ENCODE measurements at regions not wholly inside any gene's neighbourhood (a gene's known extent, or its start where the extent isn't known, plus 50 kb on each side); places are given as distances from the start of the nearest gene placed in this dataset.

DNA sequence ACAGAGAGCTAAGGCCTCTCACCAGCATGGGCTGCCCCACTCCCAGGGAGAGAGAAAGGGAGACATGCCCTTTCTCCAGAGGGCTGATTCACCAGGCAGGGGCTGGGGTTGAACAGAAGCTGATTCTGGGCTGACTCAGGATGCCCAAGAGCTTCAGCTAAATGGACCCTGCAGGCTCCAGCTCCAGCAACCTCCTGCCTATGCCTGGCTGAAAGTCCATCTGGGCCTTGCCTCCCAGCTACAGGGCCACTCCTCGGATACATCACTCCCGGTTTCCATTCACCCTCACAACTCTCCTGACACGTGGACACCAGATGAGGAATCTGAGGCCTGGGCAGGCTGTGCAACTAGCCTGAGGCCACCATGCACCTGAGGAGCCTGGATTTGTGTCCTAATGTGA, 215.5 kb downstream of the BUD13 start:
- DNase-seq (ENCODE audit: low spot score) = no peak

DNA sequence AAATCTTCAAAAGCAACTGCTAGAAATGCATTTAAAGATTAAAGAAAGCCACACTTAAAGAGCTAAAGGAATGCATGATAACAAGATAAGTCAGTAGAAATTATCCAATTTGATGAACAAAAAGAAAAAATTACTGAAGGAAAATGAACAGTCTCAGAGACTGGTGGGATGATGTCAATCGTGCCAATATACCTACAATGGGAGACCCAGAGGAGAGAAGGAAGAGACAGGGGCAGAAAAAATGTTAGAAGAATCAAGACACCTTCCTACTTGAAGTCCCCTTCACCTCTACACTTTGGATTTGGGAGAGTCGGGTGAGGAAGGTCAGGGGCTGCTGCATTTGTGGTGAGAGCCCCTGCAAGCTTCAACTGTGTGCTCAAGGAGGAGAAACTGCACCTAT, 216.3 kb downstream of the BUD13 start:
- no peak for DNase-seq (ENCODE audit: low spot score)

DNA sequence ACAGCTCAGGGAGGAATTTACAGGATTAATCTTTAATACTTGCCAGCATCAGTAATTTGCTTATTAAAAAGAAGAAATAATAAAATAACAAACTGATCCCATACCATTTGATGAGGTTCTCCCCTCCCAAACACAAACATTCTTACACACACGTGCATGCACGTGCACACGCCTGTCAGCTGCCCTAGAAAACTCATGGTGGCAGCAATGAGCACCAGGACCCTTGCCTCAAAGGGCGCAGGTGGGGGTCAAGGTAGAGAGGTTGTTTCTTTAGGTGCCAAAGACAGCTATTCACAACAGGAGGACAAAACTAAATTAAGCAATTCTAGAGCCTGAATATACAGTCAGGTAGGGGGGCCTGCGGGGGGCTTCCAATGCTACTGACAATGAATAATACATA, 219.3 kb downstream of the BUD13 start:
- DNase-seq (ENCODE audit: low spot score) = no peak

DNA sequence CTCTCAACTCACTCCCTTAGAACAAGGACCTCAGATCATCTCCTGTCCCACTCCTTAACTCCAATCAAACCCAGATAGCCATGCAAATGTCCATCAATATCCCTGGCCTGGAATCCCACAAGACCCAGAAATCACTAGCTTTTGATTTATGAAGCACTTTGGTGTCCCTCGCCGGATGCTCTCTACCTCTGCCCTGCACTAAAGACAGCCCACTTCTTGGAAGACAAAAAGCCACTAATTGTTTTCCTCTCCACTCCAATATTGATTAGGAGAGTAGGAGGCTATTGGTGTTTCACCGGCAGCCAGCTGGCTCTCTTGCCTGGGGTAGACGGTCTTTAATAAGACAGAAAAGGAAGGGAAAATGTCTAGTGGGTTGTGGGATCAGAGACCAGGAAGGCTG, 221.2 kb downstream of the BUD13 start:
- no peak for DNase-seq (ENCODE audit: low spot score)

DNA sequence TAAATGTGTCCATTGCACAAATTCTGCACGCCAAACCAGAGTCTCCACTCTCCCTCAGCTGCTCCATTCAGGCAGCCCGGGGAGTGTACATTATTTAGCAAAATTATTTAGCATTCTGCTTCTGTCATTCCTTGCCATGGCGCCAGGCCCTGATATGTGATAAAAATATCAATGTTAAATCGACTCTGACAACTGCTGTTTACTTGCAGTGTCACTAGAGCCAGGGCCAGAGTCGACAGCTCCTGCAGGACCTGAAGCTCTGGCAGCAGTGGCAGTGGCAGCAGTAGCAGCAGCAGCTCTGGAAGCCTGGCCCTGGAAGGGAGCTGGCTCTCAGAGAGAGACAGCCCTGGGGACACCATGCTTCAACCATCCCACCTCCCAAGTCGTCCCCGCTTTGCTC, 224.5 kb downstream of the BUD13 start:
- DNase-seq (ENCODE audit: low spot score) = no peak

DNA sequence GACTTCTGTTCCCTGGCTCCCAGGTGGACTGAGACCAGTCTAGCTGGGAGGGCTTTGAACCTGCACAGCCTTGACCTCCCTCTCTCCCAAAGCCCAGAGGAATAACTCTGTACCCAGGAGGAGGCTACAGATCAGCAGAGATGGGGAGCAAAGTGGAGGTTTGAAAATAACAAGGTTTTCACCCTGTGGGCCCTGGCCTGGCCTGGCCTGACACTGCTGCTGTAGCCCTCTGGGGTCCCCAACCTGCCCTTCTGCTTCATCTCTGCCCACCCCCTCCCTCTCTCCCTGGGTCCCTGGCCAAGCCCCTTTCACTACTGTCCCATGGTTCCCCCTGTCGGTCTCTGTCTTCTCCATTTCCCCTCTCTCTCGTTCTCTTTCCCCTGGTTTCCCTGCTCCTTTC, 225.2 kb downstream of the BUD13 start:
- no peak for DNase-seq (ENCODE audit: low spot score)

DNA sequence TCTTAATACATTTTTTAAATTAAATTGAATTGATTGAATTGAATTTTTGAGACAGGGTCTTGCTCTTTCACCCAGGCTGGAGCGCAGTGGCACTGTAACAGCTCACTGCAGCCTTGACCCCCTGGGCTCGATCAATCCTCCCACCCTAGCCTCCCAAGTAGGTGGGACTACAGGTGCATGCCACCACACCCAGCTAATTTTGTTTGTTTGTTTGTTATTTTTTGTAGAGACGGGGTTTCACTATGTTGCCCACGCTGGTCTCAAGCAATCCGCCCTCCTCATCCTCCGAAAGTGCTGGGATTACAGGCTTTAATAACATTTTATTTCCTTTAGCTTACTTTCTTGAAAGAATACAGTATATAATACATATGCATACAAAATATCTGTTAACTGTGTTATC, 226.9 kb downstream of the BUD13 start:
- no peak for DNase-seq (ENCODE audit: low spot score)

DNA sequence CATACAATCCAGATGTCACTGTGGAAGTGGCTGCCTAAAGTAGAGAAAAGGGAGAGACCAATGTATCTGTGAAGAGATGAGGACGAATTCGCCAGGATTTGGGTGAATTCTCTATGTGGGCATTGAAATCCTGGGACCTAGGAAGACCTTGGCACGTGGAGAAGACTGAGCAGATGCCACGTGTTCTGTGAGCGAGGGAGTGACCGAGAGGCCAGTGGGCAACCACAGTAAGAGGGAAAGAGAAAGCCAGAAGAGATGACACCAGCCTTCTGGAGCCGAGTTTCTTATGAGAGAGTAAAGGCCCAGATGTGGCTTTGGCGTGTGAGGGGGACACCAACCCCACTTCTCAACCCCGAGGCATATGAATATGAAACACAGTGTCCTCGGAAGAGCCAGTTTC, 228.1 kb downstream of the BUD13 start:
- DNase-seq (ENCODE audit: low spot score) = no peak

DNA sequence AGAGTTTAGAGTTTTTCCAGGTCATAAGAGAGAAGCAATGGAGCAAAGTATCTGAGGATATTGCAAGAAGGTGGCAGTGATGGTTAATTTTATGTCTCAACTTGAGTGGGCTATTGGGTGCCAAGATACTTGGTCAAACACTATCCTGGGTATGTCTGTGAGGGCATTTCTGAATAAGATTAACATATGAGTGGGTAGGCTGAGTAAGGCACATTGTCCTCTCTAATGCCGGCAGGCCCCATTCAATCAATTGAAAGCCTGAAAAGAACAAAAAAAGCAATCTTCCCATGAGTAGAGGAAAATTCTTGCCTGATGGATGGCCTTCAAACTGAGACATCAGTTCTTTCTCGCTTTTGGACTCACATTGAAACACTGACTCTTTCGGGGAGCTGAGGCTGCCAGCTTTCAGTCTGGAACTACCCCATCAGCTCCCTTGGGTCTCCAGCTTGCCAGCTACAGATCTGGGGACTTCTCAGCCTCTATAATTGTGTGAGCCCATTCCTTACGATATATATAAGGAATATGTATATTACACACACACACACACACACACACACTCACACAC, 228.8 kb downstream of the BUD13 start:
- no peak for DNase-seq (ENCODE audit: low spot score)

DNA sequence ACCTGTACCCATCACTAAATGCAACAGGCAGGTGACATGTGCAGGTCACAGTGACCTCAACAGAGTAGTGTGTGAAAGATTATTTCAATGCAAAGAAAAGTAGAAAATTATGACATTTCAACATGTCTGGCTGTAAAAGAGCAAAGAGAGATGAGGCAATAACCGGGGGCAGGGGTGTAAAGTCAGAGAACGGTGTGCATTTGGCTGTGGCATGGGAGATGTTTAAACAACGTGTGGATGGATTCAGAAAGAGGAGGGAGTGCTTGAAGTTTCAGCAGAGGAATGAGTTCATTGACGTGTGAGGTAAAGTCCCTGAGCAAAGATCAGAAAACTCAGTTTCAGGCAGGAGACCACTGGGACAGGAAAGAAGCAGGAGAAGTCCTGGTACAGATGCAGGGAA, 229.7 kb downstream of the BUD13 start:
- DNase-seq (ENCODE audit: low spot score) = no peak

DNA sequence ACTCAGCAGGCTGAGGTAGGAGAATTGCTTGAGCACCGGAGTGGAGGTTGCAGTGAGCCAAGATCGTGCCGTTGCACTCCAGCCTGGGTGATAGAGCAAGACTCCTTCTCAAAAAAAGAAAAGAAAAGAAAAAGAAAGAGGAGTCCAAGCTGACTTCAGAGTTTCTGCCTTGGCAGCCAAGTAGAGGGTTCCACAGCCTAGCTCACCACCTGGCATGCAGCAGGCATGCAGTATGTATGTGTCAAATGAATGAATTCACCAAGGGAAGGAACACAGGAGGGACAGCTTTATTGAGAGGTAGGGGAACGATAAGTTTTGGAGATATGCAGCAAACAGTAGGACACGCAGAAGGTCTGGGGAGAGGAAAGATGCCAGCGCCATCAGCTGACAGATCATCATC, 230.4 kb downstream of the BUD13 start:
- DNase-seq (ENCODE audit: low spot score) = no peak

DNA sequence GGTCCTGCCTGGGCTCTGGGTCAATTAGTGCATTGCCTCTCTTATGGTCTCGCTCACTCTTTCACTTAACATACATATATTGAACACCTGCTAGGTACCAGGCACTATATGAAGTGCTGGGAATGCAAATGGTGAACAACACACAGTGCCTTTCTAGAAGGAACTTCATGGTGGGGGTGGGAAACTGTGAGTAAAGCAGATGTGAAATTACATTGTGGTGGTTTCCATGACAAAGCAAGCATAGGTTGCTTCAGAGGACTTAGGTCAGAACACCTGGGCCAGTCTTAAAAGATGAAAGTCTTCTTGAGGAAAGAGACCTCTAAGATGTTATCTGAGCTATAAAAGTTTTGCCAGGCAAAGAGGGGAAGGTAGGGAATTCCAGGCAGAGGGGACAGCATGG, 231.3 kb downstream of the BUD13 start:
- no peak for DNase-seq (ENCODE audit: low spot score)

DNA sequence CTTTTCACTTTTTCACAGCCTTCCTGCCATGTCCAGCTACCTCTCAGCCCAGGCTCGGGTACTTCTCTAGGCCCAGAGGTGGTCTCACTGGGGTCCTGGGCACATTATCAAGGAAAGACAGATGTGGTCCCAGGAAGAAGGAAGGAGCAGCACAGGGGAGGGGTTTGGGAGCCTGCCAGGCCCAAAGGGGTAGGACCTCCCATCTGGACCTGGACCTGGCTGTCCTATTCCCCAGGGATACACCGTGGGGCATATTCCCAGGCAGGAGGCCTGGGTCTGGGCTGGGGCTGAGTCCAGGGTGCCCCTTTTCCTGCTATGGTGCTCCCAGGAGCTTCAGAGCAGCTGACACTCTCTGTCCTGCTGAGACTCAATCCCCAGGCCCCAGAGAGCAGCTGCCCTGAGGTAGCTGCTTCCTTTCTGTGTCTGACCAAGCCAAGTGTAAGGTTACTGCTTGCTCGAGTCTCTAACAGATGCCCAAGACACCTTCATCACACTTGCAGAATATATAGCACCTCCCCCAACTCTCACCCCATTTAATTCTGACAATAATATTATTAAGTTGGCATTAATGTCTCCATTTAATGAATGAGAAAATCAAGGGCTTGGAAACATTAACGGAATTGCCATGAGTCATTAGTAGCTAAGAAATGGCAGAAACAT, 232.0 kb downstream of the BUD13 start:
- no peak for DNase-seq (ENCODE audit: low spot score)

DNA sequence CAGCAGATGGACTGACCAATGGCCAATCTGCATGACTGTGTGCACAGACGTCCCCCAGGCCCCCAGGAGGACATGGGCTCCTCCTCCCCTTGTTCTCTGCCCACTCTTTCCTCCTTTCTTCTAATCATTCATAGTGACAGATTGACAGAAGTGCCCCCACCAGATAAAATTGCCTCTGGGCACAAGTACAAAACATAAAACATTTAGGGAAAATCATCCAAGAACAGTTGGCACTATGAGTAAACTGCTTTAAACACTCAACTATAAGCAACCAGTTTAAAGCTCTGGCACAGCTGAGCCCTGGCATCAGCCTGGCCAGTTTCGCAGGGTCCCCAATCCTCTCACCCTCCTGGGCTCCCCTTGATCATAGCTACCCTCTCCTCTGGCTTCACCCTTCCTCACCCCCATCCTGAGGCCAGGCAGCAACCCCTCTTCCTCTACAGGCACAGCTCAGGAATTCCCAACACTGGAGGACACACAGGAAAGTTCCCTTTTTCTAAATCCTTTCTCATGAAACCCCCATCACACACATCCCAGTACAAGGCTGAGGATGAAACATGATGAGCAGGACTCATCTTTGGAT, 232.9 kb downstream of the BUD13 start:
- DNase-seq (ENCODE audit: low spot score) = no peak

DNA sequence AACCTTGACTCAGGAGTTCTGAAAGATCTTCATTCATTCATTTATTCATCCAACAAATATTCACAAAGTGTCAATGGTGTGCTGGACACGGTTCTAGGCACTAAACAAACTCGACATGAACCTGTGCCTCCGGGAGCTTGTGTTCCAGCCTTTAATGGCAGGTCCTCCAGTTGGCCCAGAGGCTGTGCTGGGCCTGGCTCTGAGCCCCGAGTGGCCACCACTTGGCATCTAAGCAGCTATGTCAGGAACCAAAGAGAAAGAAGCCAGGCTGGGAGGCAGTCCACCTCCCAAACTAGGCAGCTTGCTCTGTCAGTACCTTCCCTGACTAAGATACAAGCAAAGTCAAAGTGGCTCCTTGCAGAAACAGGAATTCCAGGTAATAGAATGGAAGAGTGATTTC, 233.6 kb downstream of the BUD13 start:
- no peak for DNase-seq (ENCODE audit: low spot score)

DNA sequence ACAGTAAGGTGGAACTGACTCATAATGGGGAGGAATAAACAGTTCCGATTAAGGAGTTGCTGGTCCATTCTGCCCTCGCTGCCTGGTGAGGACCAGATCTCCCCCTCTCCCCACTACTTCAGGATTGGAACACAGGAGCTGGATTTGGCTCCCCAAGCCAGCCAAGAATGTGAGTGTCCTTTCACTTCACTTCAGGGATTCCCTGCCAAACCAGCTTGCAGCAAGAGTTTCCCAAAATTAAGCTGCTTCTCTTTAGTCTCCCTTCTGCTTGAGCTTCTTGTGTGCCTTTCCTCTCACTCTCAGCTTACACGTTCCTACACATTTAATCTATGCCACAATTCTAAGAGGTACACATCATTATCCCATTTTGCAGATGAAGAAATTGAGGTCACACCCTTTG, 234.1 kb downstream of the BUD13 start:
- DNase-seq (ENCODE audit: low spot score) = no peak

DNA sequence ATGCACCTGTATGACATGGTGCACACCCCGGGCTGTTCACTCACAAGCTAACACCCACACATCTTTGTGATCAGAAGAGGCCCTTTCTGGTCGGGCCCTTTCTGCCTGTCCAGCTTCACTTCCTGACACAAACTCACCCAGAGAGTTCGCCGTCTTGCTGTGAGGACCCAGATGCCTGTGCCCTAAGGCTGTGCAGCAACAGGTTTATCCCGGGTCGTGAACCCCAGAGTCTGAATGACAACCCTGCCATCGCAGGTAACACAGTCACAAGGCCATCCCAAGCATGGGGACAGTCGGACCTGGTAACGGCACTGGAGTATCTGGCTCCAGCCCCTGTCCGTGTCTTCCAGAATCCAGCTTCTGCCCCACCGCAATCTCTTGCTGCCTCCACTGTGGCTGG, 235.1 kb downstream of the BUD13 start:
- DNase-seq (ENCODE audit: low spot score) = no peak

DNA sequence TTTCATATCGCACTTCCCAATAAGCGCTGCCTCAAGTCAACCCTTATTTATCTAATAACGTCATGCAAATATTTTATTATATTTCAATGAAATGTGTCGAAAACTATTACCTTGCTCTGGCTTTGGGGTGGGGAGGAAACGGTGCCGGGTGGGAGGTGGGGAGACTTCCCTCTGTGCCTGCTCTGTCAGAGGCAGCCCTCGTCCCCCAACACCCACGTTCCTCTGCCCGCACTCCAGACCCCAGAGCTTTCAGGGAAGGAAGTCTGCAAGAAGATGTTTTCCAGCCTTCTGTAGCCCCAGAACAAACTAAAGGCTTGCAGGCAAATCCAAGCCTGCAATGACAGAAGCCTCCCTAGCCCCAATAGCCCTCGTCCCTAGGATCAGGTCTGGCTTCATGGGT, 235.7 kb downstream of the BUD13 start:
- no peak for DNase-seq (ENCODE audit: low spot score)

DNA sequence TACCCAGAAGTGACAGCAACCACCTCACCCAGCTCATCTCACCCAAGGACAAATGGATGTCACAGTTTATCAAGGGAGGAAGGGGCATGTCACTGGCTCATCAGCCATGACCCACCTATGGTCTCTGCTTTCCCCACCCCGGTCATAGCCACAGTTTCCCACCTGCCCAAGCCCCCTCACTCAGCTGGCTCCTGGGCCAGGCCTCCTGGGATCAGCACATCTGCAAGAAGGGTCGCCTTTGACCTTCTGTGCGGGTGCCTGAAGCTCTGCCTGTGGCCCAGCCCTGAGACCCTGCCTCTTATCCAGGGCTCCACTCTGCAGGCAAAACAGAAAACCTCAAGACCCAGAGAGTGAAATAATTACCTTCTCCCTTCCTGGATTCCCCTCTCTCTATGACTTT, 236.4 kb downstream of the BUD13 start:
- DNase-seq (ENCODE audit: low spot score) = no peak

DNA sequence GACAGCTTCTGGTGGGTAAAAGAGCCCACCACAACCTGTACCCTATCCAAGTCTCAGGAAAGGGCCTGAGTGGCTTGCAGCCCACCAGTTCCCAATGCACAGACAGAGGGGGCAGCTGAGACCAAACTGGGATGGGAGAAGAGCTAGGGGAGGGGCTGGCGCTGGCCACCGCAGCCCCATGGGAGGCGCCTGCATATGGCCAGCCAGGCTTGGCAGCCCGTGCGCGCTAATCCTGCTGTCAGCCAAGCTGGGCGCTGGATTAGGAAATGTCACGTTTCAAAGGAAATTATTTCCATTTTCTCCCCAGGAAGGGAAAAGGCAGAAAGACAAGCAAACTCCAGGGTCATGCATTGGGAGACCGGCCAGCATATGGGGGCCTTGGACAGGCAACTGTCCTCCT, 236.8 kb downstream of the BUD13 start:
- no peak for DNase-seq (ENCODE audit: low spot score)

DNA sequence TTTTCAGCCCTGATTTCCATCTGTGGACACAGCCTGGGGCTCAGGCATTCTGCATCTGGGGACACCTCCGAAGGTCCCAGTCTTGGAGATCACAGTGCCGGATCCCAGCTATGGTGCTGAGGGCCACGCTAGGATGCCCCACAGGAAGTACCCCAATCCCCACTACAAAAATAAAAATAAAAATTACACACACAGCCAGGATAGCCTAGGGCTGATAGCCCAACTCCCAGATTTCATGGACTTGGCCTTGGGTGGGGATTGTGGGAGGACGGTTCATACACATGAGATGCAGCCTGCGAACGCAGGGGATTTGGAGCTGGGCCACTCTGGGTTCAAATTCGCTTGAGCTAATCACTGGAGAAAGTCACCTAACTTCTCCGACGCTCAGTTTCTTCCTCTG, 237.7 kb downstream of the BUD13 start:
- no peak for DNase-seq (ENCODE audit: low spot score)

DNA sequence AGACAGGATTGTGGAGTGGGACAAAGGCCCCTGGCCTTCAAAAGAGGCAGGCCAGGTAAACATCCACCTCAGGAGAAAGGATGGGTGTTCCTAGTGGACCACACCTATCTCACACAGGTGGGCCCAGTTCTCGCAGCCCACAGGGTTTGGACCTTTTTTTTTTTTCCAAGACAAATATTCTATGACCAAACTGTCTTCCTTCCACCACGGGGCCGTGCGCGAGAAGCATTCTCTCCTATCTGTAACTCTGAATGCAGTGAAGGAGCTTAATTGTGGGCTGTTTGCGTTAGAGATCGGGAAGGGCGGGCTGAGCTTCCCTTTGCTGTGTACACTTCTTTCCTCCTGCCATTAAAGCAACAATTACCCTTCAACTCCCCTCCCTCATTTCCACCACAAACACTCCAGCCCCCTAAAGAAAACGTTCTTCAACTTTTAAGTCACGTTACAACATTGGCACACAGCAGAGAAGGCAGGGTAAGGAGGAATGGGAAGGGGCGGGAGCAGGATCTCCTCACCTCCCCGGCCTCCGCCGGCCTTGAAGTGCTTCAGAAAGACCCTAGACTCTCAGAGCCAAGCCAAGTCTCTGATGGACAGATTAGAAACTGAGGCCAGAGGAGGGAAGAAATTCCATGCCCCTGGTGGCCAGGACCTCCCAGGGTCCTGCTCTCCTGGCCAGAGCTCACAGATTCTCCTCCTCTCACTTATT, 238.4 kb downstream of the BUD13 start:
- no peak for DNase-seq (ENCODE audit: low spot score)

DNA sequence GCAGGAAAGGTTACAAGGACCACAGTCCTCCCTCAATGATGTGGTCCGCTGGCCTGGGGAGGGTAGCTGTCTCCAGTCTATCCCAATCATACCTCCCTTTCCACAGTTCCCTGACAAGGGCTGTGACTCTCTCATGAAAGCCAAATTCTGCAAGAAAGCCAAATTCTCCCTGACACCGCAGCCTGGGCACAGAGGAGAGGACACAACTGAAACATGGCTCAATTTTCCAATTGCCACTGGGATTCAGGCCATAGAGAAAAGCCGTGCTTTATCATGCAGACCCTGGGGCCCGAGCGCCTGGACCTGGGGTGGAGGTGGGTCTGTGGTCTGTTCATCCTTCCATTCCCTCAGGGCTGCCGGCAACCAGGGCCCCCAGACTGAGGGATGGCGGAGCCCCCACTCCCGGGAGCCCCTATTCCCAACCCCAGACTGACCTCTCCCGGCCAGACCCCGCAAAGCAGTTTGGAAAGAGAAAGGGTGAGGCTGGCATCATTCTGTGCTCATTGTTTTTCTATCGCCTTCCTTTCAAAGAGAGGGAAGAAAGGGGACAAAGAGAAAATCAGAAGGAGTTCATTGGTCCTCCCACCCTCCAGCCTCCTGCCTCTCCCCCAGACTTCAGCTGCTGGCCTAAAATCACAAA, 239.5 kb downstream of the BUD13 start:
- no peak for DNase-seq (ENCODE audit: low spot score)

All from LoVo (cell line).